ENCODE measurements at regions not wholly inside any gene's neighbourhood (a gene's known extent, or its start where the extent isn't known, plus 50 kb on each side); places are given as distances from the start of the nearest gene placed in this dataset.

- Mint-ChIP-seq H3K4me1 (ENCODE audit: low read depth, unreplicated experiment) (no peaks in the 10 kb centered on the region), H3K27me3 (ENCODE audit: unreplicated experiment) (no peaks in the 10 kb centered on the region), H3K36me3 (ENCODE audit: insufficient read depth, unreplicated experiment) (no peaks in the 10 kb centered on the region), H3K4me3 (ENCODE audit: low read depth, unreplicated experiment) (no peak overlapping the region), H3K9me3 (ENCODE audit: low read depth, unreplicated experiment) (peaks cover 12% of the 10 kb centered on the region), H3K27ac (ENCODE audit: unreplicated experiment) (no peak overlapping the region)
- intact Hi-C loops (cut with micrococcal nuclease; ENCODE audit: unreplicated experiment), result no loop called here
- no TSS peak for BruUV-seq (replicated peaks)
- TF ChIP-seq, protein P1, sequence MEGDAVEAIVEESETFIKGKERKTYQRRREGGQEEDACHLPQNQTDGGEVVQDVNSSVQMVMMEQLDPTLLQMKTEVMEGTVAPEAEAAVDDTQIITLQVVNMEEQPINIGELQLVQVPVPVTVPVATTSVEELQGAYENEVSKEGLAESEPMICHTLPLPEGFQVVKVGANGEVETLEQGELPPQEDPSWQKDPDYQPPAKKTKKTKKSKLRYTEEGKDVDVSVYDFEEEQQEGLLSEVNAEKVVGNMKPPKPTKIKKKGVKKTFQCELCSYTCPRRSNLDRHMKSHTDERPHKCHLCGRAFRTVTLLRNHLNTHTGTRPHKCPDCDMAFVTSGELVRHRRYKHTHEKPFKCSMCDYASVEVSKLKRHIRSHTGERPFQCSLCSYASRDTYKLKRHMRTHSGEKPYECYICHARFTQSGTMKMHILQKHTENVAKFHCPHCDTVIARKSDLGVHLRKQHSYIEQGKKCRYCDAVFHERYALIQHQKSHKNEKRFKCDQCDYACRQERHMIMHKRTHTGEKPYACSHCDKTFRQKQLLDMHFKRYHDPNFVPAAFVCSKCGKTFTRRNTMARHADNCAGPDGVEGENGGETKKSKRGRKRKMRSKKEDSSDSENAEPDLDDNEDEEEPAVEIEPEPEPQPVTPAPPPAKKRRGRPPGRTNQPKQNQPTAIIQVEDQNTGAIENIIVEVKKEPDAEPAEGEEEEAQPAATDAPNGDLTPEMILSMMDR (IDR thresholded peaks at IDR 0.05; ENCODE audit: unreplicated experiment), result no peak
- no peak for DNase-seq
- CTCF ChIA-PET, result no interaction called here
Observed at GRCh38 chr5:117245130-117245529, 670.5 kb upstream of the SEMA6A start.

DNA sequence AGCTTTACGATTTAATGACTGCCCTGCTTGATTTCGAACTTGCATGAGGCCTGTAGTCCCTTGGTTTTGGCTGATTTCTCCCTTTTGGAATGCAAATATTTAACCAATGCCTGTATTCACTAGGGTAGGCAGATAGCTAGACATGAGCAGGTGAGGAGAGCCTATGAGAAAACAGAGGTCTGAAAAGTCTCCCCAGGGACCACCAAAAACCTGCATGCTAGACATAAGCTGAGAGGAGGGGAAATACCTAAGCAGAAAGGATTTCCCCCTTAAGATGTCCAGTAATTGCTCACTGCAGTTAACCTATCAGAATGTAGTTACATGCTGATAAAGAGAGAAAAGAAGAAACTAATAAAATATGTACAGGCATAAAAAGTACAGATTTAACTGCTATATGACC is 667.4 kb upstream of the SEMA6A start:
- H3K27ac Mint-ChIP-seq (ENCODE audit: unreplicated experiment), result no peak overlapping the region
- H3K36me3 Mint-ChIP-seq (ENCODE audit: insufficient read depth, unreplicated experiment), result no peaks in the 10 kb centered on the region
- peaks cover 9% of the 10 kb centered on the region for H3K9me3 Mint-ChIP-seq (ENCODE audit: low read depth, unreplicated experiment)
- no TSS peak for BruUV-seq (replicated peaks)
- DNase-seq, result no peak
- TF ChIP-seq, protein P1 (IDR thresholded peaks at IDR 0.05; ENCODE audit: unreplicated experiment), result no peak
- no peak overlapping the region for H3K4me3 Mint-ChIP-seq (ENCODE audit: low read depth, unreplicated experiment)
- intact Hi-C loops (cut with micrococcal nuclease; ENCODE audit: unreplicated experiment), result no loop called here
- CTCF ChIA-PET, result no interaction called here
- H3K27me3 Mint-ChIP-seq (ENCODE audit: unreplicated experiment), result no peaks in the 10 kb centered on the region
- H3K4me1 Mint-ChIP-seq (ENCODE audit: low read depth, unreplicated experiment), result no peaks in the 10 kb centered on the region

DNA sequence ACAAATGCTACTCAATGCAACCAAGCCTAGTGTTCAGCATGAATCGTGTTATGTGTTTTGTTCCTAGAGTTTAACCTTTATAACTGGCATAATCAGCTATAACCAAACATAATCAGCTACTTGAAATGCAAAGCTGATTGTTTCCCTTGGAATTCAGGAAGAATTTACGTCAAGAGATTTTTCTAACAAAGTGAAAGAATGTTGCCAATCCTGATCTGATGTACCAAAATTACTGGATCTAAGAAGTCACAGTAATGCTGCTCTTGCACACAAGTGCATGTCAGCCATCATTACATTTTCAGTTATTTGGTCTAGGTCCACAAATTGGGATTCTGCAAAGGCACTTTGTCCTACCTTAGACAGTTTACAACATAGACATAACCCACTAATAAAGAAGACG is 662.3 kb upstream of the SEMA6A start:
- no peak for DNase-seq
- Mint-ChIP-seq H3K27ac (ENCODE audit: unreplicated experiment) (no peak overlapping the region), H3K9me3 (ENCODE audit: low read depth, unreplicated experiment) (peaks cover 17% of the 10 kb centered on the region), H3K36me3 (ENCODE audit: insufficient read depth, unreplicated experiment) (no peaks in the 10 kb centered on the region), H3K4me3 (ENCODE audit: low read depth, unreplicated experiment) (no peak overlapping the region), H3K4me1 (ENCODE audit: low read depth, unreplicated experiment) (no peaks in the 10 kb centered on the region), H3K27me3 (ENCODE audit: unreplicated experiment) (no peaks in the 10 kb centered on the region)
- CTCF ChIA-PET, result no interaction called here
- BruUV-seq (replicated peaks), result no TSS peak
- intact Hi-C loops (cut with micrococcal nuclease; ENCODE audit: unreplicated experiment), result no loop called here
- TF ChIP-seq, protein P1 (IDR thresholded peaks at IDR 0.05; ENCODE audit: unreplicated experiment), result no peak

DNA sequence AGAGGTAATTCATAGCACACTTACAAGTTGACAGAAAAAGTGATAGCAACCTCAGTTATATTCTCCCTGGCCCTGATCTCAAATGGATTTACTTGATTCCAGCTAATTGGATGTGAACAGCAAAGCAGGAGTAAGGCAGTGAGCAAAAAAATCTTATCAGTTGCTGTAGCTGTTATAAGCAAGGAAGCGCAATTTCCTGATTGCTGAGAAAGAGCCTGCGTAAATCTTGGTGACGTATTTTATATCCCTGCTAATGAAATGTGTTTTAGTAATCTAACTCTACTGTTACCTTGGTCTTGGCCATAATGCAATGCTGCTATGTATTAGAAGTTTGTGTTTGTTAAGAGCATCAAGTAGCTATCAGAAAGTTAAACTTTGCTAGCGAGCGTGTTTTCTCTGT is 661.2 kb upstream of the SEMA6A start:
- no peaks in the 10 kb centered on the region for H3K36me3 Mint-ChIP-seq (ENCODE audit: insufficient read depth, unreplicated experiment)
- DNase-seq, result no peak
- H3K27me3 Mint-ChIP-seq (ENCODE audit: unreplicated experiment), result no peaks in the 10 kb centered on the region
- BruUV-seq (replicated peaks), result no TSS peak
- H3K4me1 Mint-ChIP-seq (ENCODE audit: low read depth, unreplicated experiment), result no peaks in the 10 kb centered on the region
- H3K27ac Mint-ChIP-seq (ENCODE audit: unreplicated experiment), result no peak overlapping the region
- CTCF ChIA-PET, result no interaction called here
- TF ChIP-seq, protein P1 (IDR thresholded peaks at IDR 0.05; ENCODE audit: unreplicated experiment), result no peak
- no peak overlapping the region for H3K4me3 Mint-ChIP-seq (ENCODE audit: low read depth, unreplicated experiment)
- peaks cover 17% of the 10 kb centered on the region for H3K9me3 Mint-ChIP-seq (ENCODE audit: low read depth, unreplicated experiment)
- intact Hi-C loops (cut with micrococcal nuclease; ENCODE audit: unreplicated experiment), result no loop called here

DNA sequence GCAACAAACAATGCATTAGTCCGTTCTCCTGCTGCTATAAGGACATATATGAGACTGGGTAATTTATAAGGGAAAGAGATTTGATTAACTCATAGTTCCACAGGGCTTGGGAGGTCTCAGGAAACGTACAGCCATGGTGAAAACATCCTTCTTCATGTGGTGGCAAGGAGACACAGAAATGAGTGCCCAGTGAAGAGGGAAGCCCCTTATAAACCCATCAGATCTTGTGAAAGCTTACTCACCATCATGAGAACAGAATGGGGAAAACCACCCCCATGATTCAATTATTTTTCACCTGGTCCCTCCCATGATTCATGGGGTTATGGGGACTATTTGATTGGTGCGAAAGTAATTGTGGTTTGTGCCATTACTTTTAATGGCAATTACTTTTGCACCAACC is 655.8 kb upstream of the SEMA6A start:
- intact Hi-C loops (cut with micrococcal nuclease; ENCODE audit: unreplicated experiment), result no loop called here
- Mint-ChIP-seq H3K36me3 (ENCODE audit: insufficient read depth, unreplicated experiment) (no peaks in the 10 kb centered on the region), H3K4me1 (ENCODE audit: low read depth, unreplicated experiment) (no peaks in the 10 kb centered on the region), H3K4me3 (ENCODE audit: low read depth, unreplicated experiment) (no peak overlapping the region), H3K27me3 (ENCODE audit: unreplicated experiment) (no peaks in the 10 kb centered on the region), H3K9me3 (ENCODE audit: low read depth, unreplicated experiment) (peaks cover 16% of the 10 kb centered on the region), H3K27ac (ENCODE audit: unreplicated experiment) (no peak overlapping the region)
- no TSS peak for BruUV-seq (replicated peaks)
- CTCF ChIA-PET, result no interaction called here
- DNase-seq, result no peak
- TF ChIP-seq, protein P1 (IDR thresholded peaks at IDR 0.05; ENCODE audit: unreplicated experiment), result no peak
